ENCODE measurements at regions not wholly inside any gene's neighbourhood (a gene's known extent, or its start where the extent isn't known, plus 50 kb on each side); places are given as distances from the start of the nearest gene placed in this dataset.
A peak's percentile ranks its signal among the peaks of the same experiment; 100 is the strongest.

DNA sequence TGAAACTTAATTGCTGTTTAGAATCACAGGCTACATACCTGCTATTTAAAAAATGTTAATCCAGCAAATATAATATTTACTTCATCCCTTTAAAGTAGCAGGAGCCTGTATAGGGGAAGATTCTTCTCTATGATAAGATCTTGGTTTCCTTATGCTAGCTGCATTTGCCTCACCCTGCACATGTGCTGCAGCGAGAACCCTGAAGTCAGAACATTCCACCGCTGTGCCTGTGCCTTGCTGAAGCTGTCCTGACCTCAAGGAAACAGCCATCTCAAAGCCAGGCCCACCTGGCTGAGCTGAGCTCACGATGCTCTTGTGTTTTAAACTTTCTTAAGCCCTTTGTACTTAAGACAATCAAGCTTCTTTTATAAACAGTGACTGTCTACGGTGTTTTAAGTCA is 355.0 kb upstream of the PCDH20 start:
- DNase-seq (ENCODE audit: extremely low spot score), result no peak
- ChIA-PET CTCF (no interaction called here), POLR2A (no interaction called here)
- TF ChIP-seq FOXM1 (IDR thresholded peaks at IDR 0.05; ENCODE audit: borderline replicate concordance) (no peak), HDGF (IDR thresholded peaks at IDR 0.05; ENCODE audit: borderline replicate concordance) (0 out of 2 replicates have a peak, but pooled peaks have one; percentile 17), L3MBTL2 (conservative IDR thresholded peaks at IDR 0.05) (peak; percentile 23; the same call in 1 of the 2 replicates)

DNA sequence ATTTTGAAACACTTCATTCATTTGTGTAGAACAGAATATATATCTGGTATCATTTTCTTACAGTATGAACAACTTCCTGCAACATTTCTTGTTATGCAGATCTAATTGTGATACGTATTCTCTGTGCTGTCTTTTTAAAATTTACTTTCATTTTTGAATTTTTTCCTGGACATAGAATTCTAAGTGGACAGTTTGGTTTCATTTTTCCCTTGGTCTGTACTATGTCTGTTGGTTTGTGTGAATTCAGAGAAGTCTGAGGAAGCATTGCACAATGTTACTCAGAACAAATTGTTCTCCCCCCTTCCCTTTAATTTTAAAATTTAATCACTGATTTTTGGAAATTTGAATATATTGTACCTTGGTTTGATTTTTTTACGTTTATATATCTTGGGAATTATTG is 352.5 kb upstream of the PCDH20 start:
- ChIA-PET CTCF (no interaction called here), POLR2A (no interaction called here)
- no peak for TF ChIP-seq FOXK2 (IDR thresholded peaks at IDR 0.05)
- no peak for TF ChIP-seq SUZ12 (IDR thresholded peaks at IDR 0.05)
- TF ChIP-seq TARDBP (IDR thresholded peaks at IDR 0.05), result no peak
- no peak for TF ChIP-seq NFRKB (IDR thresholded peaks at IDR 0.05)
- TF ChIP-seq BHLHE40 (IDR thresholded peaks at IDR 0.05; ENCODE audit: borderline replicate concordance), result no peak
- TF ChIP-seq CTBP1 (IDR thresholded peaks at IDR 0.05; ENCODE audit: borderline replicate concordance), result no peak
- no peak for TF ChIP-seq SP1 (IDR thresholded peaks at IDR 0.05)
- TF ChIP-seq ARNT (IDR thresholded peaks at IDR 0.05), result no peak
- TF ChIP-seq FOXM1 (IDR thresholded peaks at IDR 0.05; ENCODE audit: borderline replicate concordance), result no peak
- TF ChIP-seq FOXA1 (IDR thresholded peaks at IDR 0.05), result no peak
- TF ChIP-seq, protein P1, sequence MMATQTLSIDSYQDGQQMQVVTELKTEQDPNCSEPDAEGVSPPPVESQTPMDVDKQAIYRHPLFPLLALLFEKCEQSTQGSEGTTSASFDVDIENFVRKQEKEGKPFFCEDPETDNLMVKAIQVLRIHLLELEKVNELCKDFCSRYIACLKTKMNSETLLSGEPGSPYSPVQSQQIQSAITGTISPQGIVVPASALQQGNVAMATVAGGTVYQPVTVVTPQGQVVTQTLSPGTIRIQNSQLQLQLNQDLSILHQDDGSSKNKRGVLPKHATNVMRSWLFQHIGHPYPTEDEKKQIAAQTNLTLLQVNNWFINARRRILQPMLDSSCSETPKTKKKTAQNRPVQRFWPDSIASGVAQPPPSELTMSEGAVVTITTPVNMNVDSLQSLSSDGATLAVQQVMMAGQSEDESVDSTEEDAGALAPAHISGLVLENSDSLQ (IDR thresholded peaks at IDR 0.05), result no peak
- TF ChIP-seq ELF4 (IDR thresholded peaks at IDR 0.05), result no peak
- DNase-seq (ENCODE audit: extremely low spot score), result no peak

DNA sequence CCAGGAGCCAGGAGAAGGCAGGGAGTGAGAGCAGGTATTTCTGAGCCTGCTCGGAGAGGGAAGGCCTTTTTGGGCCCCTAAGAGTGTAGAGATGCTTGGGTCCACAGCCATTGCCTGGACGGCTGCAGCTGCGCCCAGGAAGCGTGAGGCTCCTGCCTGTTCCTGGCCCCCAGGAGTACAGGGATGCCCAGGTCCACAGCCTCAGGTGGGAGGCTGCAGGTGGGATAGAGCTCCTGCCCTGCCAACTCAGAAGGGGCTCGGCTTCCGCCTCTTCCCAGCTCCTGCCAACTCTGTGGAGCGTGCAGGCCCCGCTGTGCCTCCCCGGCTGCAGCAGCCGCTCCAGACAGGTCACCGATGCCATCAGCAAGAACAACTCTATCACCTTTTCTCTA is 351.0 kb upstream of the PCDH20 start:
- DNase-seq (ENCODE audit: extremely low spot score), result no peak
- ChIA-PET CTCF (interaction anchor here (1.0 kb wide), 1 partner anchor 115 kb away, joined by 3 read pairs; no protein-coding TSS in a partner anchor), POLR2A (no interaction called here)
- TF ChIP-seq ARNT (IDR thresholded peaks at IDR 0.05) (no peak), TARDBP (IDR thresholded peaks at IDR 0.05) (no peak), ELF4 (IDR thresholded peaks at IDR 0.05) (no peak), FOXM1 (IDR thresholded peaks at IDR 0.05; ENCODE audit: borderline replicate concordance) (no peak), HDGF (IDR thresholded peaks at IDR 0.05; ENCODE audit: borderline replicate concordance) (no peak), L3MBTL2 (conservative IDR thresholded peaks at IDR 0.05) (no peak), NFRKB (IDR thresholded peaks at IDR 0.05) (no peak), FOXK2 (IDR thresholded peaks at IDR 0.05) (no peak), ZNF384 (IDR thresholded peaks at IDR 0.05) (no peak), LEF1 (IDR thresholded peaks at IDR 0.05; ENCODE audit: borderline replicate concordance) (no peak; the same call in 1 of the 2 replicates), BHLHE40 (IDR thresholded peaks at IDR 0.05; ENCODE audit: borderline replicate concordance) (no peak)
- TF ChIP-seq, protein P1 (IDR thresholded peaks at IDR 0.05), result no peak

DNA sequence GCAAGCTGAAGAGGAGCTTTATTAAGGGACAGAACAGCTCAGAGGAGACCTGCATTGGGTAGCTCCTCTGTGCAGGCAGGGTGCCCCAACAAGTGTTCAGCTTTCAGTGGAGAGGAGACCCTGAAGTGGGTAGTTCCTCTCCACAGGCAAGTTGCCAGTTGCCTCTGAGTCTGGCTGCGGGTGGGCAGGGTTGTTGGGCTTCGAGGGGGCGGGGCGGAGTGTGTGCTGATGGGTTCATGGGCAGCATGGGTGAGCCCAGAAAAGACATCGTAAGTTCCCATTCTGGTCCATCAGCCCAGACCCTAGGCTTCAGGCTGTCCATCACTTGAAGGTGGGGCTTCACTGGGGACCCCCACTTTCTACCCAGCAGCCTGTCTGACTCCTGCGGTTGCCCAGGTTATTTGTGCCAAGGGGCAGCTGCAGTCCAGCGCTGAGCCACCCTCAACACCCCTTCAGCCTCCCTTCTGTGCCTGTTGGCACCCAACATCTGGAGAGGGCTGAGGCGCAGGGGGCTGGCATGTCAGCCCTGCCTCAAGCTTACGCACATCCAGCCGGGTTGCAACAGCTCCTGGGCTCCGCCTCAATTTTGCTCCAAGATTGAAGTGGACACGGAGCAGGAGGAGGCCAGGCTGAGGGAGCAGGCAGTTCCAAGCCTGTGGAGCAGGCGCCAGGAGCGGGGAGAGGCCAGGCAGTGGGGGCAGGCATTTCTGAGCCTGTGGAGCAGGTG is 350.5 kb upstream of the PCDH20 start:
- CTCF ChIA-PET, result no interaction called here
- DNase-seq (ENCODE audit: extremely low spot score), result no peak
- no peak for TF ChIP-seq ARNT (IDR thresholded peaks at IDR 0.05)
- TF ChIP-seq SP1 (IDR thresholded peaks at IDR 0.05), result no peak
- no peak for TF ChIP-seq FOXA1 (IDR thresholded peaks at IDR 0.05)
- TF ChIP-seq ELF4 (IDR thresholded peaks at IDR 0.05), result no peak
- no peak for TF ChIP-seq HDGF (IDR thresholded peaks at IDR 0.05; ENCODE audit: borderline replicate concordance)
- TF ChIP-seq FOXK2 (IDR thresholded peaks at IDR 0.05), result no peak
- TF ChIP-seq LEF1 (IDR thresholded peaks at IDR 0.05; ENCODE audit: borderline replicate concordance), result no peak
- TF ChIP-seq, protein P1 (IDR thresholded peaks at IDR 0.05), result no peak
- no peak for TF ChIP-seq SUZ12 (IDR thresholded peaks at IDR 0.05)
- no peak for TF ChIP-seq NFRKB (IDR thresholded peaks at IDR 0.05)
- no peak for TF ChIP-seq TARDBP (IDR thresholded peaks at IDR 0.05)
- TF ChIP-seq CTBP1 (IDR thresholded peaks at IDR 0.05; ENCODE audit: borderline replicate concordance), result no peak
- no peak for TF ChIP-seq L3MBTL2 (conservative IDR thresholded peaks at IDR 0.05)
- TF ChIP-seq ZNF384 (IDR thresholded peaks at IDR 0.05), result no peak
- POLR2A ChIA-PET, result no interaction called here

DNA sequence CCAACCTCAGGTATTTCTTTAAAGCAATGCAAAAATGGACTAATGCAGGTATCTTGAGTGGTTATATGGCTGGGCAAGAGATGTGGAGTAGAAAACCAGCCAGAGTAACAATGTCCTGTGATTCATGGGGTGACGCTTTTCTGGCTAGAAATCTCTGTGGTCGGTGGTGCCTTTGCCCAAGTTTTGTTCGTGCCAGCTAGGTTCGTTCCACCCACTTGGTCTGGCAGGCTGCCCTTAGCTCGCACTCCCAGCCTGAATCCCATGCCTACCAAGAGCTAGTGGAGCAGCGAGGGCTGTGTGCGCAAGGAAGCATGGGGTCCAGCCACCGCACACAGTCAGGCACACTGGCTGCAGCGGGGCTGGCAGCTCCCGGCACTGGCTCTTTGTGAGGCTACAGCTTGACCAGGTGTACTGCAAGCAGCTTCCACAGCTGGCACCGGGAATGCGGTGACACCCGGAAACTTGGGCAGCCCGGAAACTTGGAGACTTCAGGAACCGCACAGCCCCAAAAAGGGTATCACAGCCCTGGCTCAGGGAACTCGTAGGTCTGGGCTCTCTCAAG is 349.6 kb upstream of the PCDH20 start:
- no peak for TF ChIP-seq LEF1 (IDR thresholded peaks at IDR 0.05; ENCODE audit: borderline replicate concordance)
- no peak for TF ChIP-seq L3MBTL2 (conservative IDR thresholded peaks at IDR 0.05)
- no peak for TF ChIP-seq ARNT (IDR thresholded peaks at IDR 0.05)
- TF ChIP-seq HDGF (IDR thresholded peaks at IDR 0.05; ENCODE audit: borderline replicate concordance), result no peak
- no peak for TF ChIP-seq NFRKB (IDR thresholded peaks at IDR 0.05)
- no peak for TF ChIP-seq ZNF384 (IDR thresholded peaks at IDR 0.05)
- no peak for TF ChIP-seq SUZ12 (IDR thresholded peaks at IDR 0.05)
- no peak for TF ChIP-seq FOXA1 (IDR thresholded peaks at IDR 0.05)
- no peak for TF ChIP-seq ELF4 (IDR thresholded peaks at IDR 0.05)
- TF ChIP-seq CTBP1 (IDR thresholded peaks at IDR 0.05; ENCODE audit: borderline replicate concordance), result no peak
- no peak for TF ChIP-seq SP1 (IDR thresholded peaks at IDR 0.05)
- no peak for TF ChIP-seq FOXM1 (IDR thresholded peaks at IDR 0.05; ENCODE audit: borderline replicate concordance)
- no peak for TF ChIP-seq BHLHE40 (IDR thresholded peaks at IDR 0.05; ENCODE audit: borderline replicate concordance)
- TF ChIP-seq, protein P1 (IDR thresholded peaks at IDR 0.05), result no peak
- no peak for DNase-seq (ENCODE audit: extremely low spot score)
- CTCF ChIA-PET, result no interaction called here
- POLR2A ChIA-PET, result no interaction called here

Measured in HEK293T (cell line).